ENCODE measurements at regions not wholly inside any gene's neighbourhood (a gene's known extent, or its start where the extent isn't known, plus 50 kb on each side); places are given as distances from the start of the nearest gene placed in this dataset.

DNA sequence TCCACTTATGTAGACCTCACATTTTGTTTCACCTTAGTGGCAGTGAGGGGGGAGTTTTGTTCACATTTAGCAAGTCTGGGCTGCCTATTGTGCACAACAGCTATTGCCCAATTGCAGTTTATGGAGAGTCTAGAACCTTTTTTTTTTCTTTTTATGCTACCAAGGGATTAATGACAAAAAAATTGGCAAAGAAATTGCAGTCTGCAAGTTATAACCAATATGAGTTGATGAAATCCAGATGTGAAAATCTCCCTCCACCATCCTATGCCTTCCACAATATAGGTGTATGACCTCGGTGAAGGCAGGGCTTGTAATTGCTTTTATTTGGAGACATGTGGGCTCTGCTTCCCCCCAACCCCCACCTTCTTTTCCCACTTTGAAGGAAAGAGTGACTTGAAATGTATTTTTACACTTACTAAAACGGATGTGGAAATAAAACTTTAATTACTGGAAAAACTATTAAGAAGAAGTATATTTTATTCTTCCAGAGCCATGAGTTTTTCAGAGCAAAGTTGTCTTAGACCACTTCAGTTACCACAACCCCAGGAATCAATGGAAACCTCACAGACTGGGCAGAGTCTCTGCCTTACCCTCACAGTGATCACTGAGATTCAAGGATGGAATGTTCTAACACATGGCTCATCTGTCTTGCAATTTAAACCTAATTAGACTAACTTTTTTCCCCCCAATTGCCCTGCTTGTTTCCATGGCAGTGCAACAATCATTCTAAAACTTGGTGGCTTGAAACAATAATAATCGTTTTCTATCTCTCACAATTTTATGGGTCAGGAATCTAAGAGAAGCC lies 120.8 kb upstream of the SLC5A12 start:
- Histone ChIP-seq H3K36me3 (replicated peaks; ENCODE audit: low read depth, low read length) (no peaks in the 10 kb centered on the region), H3K4me2 (ENCODE audit: low read length) (no peak overlapping the region), H4K20me1 (ENCODE audit: insufficient read depth, low read length) (no peaks in the 10 kb centered on the region), H3K4me1 (ENCODE audit: low read length) (peaks cover 9% of the 10 kb centered on the region), H2AFZ (ENCODE audit: low read depth, low read length) (no peak overlapping the region), H3K27ac (ENCODE audit: low read length) (no peak overlapping the region), H3K4me3 (ENCODE audit: low read length) (no peak overlapping the region), H3K79me2 (ENCODE audit: low read length) (no peaks in the 10 kb centered on the region), H3K9ac (ENCODE audit: low read length) (no peak overlapping the region), H3K9me3 (ENCODE audit: insufficient read depth, low read length) (no peaks in the 10 kb centered on the region), H3K27me3 (ENCODE audit: low read depth, low read length) (no peaks in the 10 kb centered on the region)
- TF ChIP-seq, protein P1, sequence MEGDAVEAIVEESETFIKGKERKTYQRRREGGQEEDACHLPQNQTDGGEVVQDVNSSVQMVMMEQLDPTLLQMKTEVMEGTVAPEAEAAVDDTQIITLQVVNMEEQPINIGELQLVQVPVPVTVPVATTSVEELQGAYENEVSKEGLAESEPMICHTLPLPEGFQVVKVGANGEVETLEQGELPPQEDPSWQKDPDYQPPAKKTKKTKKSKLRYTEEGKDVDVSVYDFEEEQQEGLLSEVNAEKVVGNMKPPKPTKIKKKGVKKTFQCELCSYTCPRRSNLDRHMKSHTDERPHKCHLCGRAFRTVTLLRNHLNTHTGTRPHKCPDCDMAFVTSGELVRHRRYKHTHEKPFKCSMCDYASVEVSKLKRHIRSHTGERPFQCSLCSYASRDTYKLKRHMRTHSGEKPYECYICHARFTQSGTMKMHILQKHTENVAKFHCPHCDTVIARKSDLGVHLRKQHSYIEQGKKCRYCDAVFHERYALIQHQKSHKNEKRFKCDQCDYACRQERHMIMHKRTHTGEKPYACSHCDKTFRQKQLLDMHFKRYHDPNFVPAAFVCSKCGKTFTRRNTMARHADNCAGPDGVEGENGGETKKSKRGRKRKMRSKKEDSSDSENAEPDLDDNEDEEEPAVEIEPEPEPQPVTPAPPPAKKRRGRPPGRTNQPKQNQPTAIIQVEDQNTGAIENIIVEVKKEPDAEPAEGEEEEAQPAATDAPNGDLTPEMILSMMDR (IDR thresholded peaks at IDR 0.05; ENCODE audit: low read depth, low read length): no peak
- TF ChIP-seq EZH2phosphoT487 (IDR thresholded peaks at IDR 0.05; ENCODE audit: low read depth): no peak

- H3K4me2 ChIP-seq (ENCODE audit: low read length): no peak overlapping the region
- no peak overlapping the region for H3K4me3 ChIP-seq (ENCODE audit: low read length)
- no peaks in the 10 kb centered on the region for H4K20me1 ChIP-seq (ENCODE audit: insufficient read depth, low read length)
- H3K79me2 ChIP-seq (ENCODE audit: low read length): no peaks in the 10 kb centered on the region
- H3K36me3 ChIP-seq (replicated peaks; ENCODE audit: low read depth, low read length): no peaks in the 10 kb centered on the region
- H3K9me3 ChIP-seq (ENCODE audit: insufficient read depth, low read length): no peaks in the 10 kb centered on the region
- no peak overlapping the region for H3K27ac ChIP-seq (ENCODE audit: low read length)
- no peak overlapping the region for H3K9ac ChIP-seq (ENCODE audit: low read length)
- H2AFZ ChIP-seq (ENCODE audit: low read depth, low read length): no peak overlapping the region
- H3K27me3 ChIP-seq (ENCODE audit: low read depth, low read length): no peaks in the 10 kb centered on the region
- peaks cover 9% of the 10 kb centered on the region for H3K4me1 ChIP-seq (ENCODE audit: low read length)
- TF ChIP-seq, protein P1 (IDR thresholded peaks at IDR 0.05; ENCODE audit: low read depth, low read length): no peak
- no peak for TF ChIP-seq EZH2phosphoT487 (IDR thresholded peaks at IDR 0.05; ENCODE audit: low read depth)
Observed at GRCh38 chr11:26843539-26843938, 121.7 kb upstream of the SLC5A12 start.

DNA sequence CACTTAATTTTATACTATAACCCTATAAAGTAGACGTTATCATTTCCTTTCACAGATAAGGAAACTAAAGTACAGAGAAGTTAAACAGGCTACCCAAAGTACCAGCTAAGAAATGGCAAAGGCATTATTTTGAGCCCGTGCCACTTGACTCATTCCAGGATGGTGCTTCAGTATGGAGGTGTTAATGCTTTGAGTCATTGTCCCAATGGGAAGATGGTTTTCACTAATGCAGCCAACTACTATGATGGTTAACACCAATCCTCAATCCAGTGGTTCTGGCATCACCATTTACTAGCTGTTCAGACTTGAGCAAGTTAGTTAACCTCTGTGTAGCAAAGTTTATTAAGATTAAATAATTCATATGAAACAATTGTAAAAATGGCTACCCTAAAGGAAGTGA lies 123.1 kb upstream of the SLC5A12 start:
- Histone ChIP-seq H4K20me1 (ENCODE audit: insufficient read depth, low read length) (no peaks in the 10 kb centered on the region), H3K4me1 (ENCODE audit: low read length) (peaks cover 9% of the 10 kb centered on the region), H3K27ac (ENCODE audit: low read length) (no peak overlapping the region), H3K9ac (ENCODE audit: low read length) (no peak overlapping the region), H3K4me2 (ENCODE audit: low read length) (no peak overlapping the region), H3K79me2 (ENCODE audit: low read length) (no peaks in the 10 kb centered on the region), H2AFZ (ENCODE audit: low read depth, low read length) (no peak overlapping the region), H3K9me3 (ENCODE audit: insufficient read depth, low read length) (no peaks in the 10 kb centered on the region), H3K36me3 (replicated peaks; ENCODE audit: low read depth, low read length) (no peaks in the 10 kb centered on the region), H3K4me3 (ENCODE audit: low read length) (no peak overlapping the region), H3K27me3 (ENCODE audit: low read depth, low read length) (no peaks in the 10 kb centered on the region)
- TF ChIP-seq, protein P1 (IDR thresholded peaks at IDR 0.05; ENCODE audit: low read depth, low read length): no peak
- TF ChIP-seq EZH2phosphoT487 (IDR thresholded peaks at IDR 0.05; ENCODE audit: low read depth): no peak

GRCh38 chr11:26846227-26846626 lies 124.4 kb upstream of the SLC5A12 start:
- Histone ChIP-seq H3K27me3 (ENCODE audit: low read depth, low read length) (no peaks in the 10 kb centered on the region), H3K27ac (ENCODE audit: low read length) (no peak overlapping the region), H3K9ac (ENCODE audit: low read length) (no peak overlapping the region), H3K36me3 (replicated peaks; ENCODE audit: low read depth, low read length) (no peaks in the 10 kb centered on the region), H3K9me3 (ENCODE audit: insufficient read depth, low read length) (no peaks in the 10 kb centered on the region), H4K20me1 (ENCODE audit: insufficient read depth, low read length) (no peaks in the 10 kb centered on the region), H3K4me3 (ENCODE audit: low read length) (no peak overlapping the region), H2AFZ (ENCODE audit: low read depth, low read length) (no peak overlapping the region), H3K4me1 (ENCODE audit: low read length) (peaks cover 9% of the 10 kb centered on the region), H3K79me2 (ENCODE audit: low read length) (no peaks in the 10 kb centered on the region), H3K4me2 (ENCODE audit: low read length) (no peak overlapping the region)
- TF ChIP-seq, protein P1 (IDR thresholded peaks at IDR 0.05; ENCODE audit: low read depth, low read length): no peak
- TF ChIP-seq EZH2phosphoT487 (IDR thresholded peaks at IDR 0.05; ENCODE audit: low read depth): no peak
